ENCODE measurements at regions not wholly inside any gene's neighbourhood (a gene's known extent, or its start where the extent isn't known, plus 50 kb on each side); places are given as distances from the start of the nearest gene placed in this dataset.

- no peak for DNase-seq (ENCODE audit: low spot score)
- Histone ChIP-seq H3K9ac (ENCODE audit: low read depth in 1 of 2, low read length in 2 of 2) (no peak overlapping the region), H3K4me1 (ENCODE audit: control insufficient read depth in 4 of 4, insufficient read depth in 4 of 4, low read length in 3 of 4) (no peaks in the 10 kb centered on the region), H3K9me3 (ENCODE audit: control insufficient read depth in 4 of 4, low read length in 3 of 4) (no peaks in the 10 kb centered on the region), H3K4me3 (ENCODE audit: low read depth in 1 of 3, low read length in 3 of 3) (no peak overlapping the region), H3K27me3 (ENCODE audit: control insufficient read depth in 4 of 4, insufficient read depth in 4 of 4, low read length in 3 of 4) (no peaks in the 10 kb centered on the region), H3K27ac (ENCODE audit: low read depth in 1 of 2, low read length in 2 of 2) (no peak overlapping the region), H3K36me3 (ENCODE audit: control insufficient read depth in 4 of 4, insufficient read depth in 3 of 4, low read depth in 1 of 4, low read length in 3 of 4) (no peaks in the 10 kb centered on the region)
- no peak for TF ChIP-seq YY1 (IDR thresholded peaks at IDR 0.05)
- 67% methylated on average over 1 of the region's 1 CpG for WGBS
Observed at GRCh38 chr11:96621161-96621560, 231.3 kb downstream of the JRKL start.

GRCh38 chr11:96622026-96622634 is 232.3 kb downstream of the JRKL start:
- no peak overlapping the region for H3K9ac ChIP-seq (ENCODE audit: low read depth in 1 of 2, low read length in 2 of 2)
- H3K9me3 ChIP-seq (ENCODE audit: control insufficient read depth in 4 of 4, low read length in 3 of 4), result no peaks in the 10 kb centered on the region
- DNase-seq (ENCODE audit: low spot score), result no peak
- 79% methylated on average over 6 of the region's 6 CpGs for WGBS
- no peaks in the 10 kb centered on the region for H3K4me1 ChIP-seq (ENCODE audit: control insufficient read depth in 4 of 4, insufficient read depth in 4 of 4, low read length in 3 of 4)
- TF ChIP-seq, protein P1, sequence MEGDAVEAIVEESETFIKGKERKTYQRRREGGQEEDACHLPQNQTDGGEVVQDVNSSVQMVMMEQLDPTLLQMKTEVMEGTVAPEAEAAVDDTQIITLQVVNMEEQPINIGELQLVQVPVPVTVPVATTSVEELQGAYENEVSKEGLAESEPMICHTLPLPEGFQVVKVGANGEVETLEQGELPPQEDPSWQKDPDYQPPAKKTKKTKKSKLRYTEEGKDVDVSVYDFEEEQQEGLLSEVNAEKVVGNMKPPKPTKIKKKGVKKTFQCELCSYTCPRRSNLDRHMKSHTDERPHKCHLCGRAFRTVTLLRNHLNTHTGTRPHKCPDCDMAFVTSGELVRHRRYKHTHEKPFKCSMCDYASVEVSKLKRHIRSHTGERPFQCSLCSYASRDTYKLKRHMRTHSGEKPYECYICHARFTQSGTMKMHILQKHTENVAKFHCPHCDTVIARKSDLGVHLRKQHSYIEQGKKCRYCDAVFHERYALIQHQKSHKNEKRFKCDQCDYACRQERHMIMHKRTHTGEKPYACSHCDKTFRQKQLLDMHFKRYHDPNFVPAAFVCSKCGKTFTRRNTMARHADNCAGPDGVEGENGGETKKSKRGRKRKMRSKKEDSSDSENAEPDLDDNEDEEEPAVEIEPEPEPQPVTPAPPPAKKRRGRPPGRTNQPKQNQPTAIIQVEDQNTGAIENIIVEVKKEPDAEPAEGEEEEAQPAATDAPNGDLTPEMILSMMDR (IDR thresholded peaks at IDR 0.05; ENCODE audit: low read depth, low read length, missing input control), result no peak
- peak; percentile 20 for TF ChIP-seq NR2F2 (IDR thresholded peaks at IDR 0.05)
- no peak overlapping the region for H3K27ac ChIP-seq (ENCODE audit: low read depth in 1 of 2, low read length in 2 of 2)
- H3K27me3 ChIP-seq (ENCODE audit: control insufficient read depth in 4 of 4, insufficient read depth in 4 of 4, low read length in 3 of 4), result no peaks in the 10 kb centered on the region
- no peaks in the 10 kb centered on the region for H3K36me3 ChIP-seq (ENCODE audit: control insufficient read depth in 4 of 4, insufficient read depth in 3 of 4, low read depth in 1 of 4, low read length in 3 of 4)
- H3K4me3 ChIP-seq (ENCODE audit: low read depth in 1 of 3, low read length in 3 of 3), result no peak overlapping the region

DNA sequence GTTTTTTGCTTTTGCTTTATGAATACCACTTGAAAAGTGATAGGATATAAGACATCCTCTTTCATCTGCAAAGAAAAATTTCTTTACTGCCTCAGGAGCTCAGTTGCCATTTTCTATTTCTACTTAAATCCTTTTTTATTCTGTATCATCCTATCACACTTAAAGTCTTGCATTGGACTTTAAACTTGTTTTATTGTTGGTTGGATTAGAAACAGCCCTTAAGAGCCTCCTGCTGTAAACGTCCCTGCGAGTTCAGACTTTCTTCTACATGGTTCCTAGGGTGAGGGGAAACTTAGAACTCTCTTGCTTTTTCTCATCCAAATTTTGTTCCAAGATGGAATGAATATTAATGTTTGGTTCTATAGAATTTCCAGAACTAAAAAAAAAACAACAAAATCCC is 234.3 kb downstream of the JRKL start:
- no peak for DNase-seq (ENCODE audit: low spot score)
- Histone ChIP-seq H3K4me1 (ENCODE audit: control insufficient read depth in 4 of 4, insufficient read depth in 4 of 4, low read length in 3 of 4) (no peaks in the 10 kb centered on the region), H3K27me3 (ENCODE audit: control insufficient read depth in 4 of 4, insufficient read depth in 4 of 4, low read length in 3 of 4) (no peaks in the 10 kb centered on the region), H3K9ac (ENCODE audit: low read depth in 1 of 2, low read length in 2 of 2) (no peak overlapping the region), H3K9me3 (ENCODE audit: control insufficient read depth in 4 of 4, low read length in 3 of 4) (no peaks in the 10 kb centered on the region), H3K36me3 (ENCODE audit: control insufficient read depth in 4 of 4, insufficient read depth in 3 of 4, low read depth in 1 of 4, low read length in 3 of 4) (no peaks in the 10 kb centered on the region), H3K27ac (ENCODE audit: low read depth in 1 of 2, low read length in 2 of 2) (no peak overlapping the region), H3K4me3 (ENCODE audit: low read depth in 1 of 3, low read length in 3 of 3) (no peak overlapping the region)
- 63% methylated on average over 2 of the region's 2 CpGs for WGBS
- no peak for TF ChIP-seq HNF4A (conservative IDR thresholded peaks at IDR 0.05)
- no peak for TF ChIP-seq SP1 (IDR thresholded peaks at IDR 0.05)
- TF ChIP-seq, protein P2, sequence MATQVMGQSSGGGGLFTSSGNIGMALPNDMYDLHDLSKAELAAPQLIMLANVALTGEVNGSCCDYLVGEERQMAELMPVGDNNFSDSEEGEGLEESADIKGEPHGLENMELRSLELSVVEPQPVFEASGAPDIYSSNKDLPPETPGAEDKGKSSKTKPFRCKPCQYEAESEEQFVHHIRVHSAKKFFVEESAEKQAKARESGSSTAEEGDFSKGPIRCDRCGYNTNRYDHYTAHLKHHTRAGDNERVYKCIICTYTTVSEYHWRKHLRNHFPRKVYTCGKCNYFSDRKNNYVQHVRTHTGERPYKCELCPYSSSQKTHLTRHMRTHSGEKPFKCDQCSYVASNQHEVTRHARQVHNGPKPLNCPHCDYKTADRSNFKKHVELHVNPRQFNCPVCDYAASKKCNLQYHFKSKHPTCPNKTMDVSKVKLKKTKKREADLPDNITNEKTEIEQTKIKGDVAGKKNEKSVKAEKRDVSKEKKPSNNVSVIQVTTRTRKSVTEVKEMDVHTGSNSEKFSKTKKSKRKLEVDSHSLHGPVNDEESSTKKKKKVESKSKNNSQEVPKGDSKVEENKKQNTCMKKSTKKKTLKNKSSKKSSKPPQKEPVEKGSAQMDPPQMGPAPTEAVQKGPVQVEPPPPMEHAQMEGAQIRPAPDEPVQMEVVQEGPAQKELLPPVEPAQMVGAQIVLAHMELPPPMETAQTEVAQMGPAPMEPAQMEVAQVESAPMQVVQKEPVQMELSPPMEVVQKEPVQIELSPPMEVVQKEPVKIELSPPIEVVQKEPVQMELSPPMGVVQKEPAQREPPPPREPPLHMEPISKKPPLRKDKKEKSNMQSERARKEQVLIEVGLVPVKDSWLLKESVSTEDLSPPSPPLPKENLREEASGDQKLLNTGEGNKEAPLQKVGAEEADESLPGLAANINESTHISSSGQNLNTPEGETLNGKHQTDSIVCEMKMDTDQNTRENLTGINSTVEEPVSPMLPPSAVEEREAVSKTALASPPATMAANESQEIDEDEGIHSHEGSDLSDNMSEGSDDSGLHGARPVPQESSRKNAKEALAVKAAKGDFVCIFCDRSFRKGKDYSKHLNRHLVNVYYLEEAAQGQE (IDR thresholded peaks at IDR 0.05), result no peak
- no peak for TF ChIP-seq YY1 (IDR thresholded peaks at IDR 0.05)
- TF ChIP-seq GABPA (IDR thresholded peaks at IDR 0.05 in 1 of 2, conservative IDR thresholded peaks at IDR 0.05 in 1 of 2), result no peak
- TF ChIP-seq TAF1 (conservative IDR thresholded peaks at IDR 0.05), result no peak
- no peak for TF ChIP-seq EGR1 (IDR thresholded peaks at IDR 0.05; ENCODE audit: low read depth in 2 of 2)
- TF ChIP-seq, protein P3, sequence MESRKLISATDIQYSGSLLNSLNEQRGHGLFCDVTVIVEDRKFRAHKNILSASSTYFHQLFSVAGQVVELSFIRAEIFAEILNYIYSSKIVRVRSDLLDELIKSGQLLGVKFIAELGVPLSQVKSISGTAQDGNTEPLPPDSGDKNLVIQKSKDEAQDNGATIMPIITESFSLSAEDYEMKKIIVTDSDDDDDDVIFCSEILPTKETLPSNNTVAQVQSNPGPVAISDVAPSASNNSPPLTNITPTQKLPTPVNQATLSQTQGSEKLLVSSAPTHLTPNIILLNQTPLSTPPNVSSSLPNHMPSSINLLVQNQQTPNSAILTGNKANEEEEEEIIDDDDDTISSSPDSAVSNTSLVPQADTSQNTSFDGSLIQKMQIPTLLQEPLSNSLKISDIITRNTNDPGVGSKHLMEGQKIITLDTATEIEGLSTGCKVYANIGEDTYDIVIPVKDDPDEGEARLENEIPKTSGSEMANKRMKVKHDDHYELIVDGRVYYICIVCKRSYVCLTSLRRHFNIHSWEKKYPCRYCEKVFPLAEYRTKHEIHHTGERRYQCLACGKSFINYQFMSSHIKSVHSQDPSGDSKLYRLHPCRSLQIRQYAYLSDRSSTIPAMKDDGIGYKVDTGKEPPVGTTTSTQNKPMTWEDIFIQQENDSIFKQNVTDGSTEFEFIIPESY (IDR thresholded peaks at IDR 0.05), result no peak
